OCI-M2 (cell line): ENCODE measurements at regions not wholly inside any gene's neighbourhood (a gene's known extent, or its start where the extent isn't known, plus 50 kb on each side); places are given as distances from the start of the nearest gene placed in this dataset.
"Not testable (repeated sequence)": the region's sequence is repeated elsewhere in the genome, so short reads cannot be mapped to it uniquely, and the experiment has no call there.

Experiments used
- DNase-seq: peaks from one replicate; lab custom pipeline; 2025; ENCODE audit not compliant: unreplicated experiment; lab: John Stamatoyannopoulos, UW

DNA sequence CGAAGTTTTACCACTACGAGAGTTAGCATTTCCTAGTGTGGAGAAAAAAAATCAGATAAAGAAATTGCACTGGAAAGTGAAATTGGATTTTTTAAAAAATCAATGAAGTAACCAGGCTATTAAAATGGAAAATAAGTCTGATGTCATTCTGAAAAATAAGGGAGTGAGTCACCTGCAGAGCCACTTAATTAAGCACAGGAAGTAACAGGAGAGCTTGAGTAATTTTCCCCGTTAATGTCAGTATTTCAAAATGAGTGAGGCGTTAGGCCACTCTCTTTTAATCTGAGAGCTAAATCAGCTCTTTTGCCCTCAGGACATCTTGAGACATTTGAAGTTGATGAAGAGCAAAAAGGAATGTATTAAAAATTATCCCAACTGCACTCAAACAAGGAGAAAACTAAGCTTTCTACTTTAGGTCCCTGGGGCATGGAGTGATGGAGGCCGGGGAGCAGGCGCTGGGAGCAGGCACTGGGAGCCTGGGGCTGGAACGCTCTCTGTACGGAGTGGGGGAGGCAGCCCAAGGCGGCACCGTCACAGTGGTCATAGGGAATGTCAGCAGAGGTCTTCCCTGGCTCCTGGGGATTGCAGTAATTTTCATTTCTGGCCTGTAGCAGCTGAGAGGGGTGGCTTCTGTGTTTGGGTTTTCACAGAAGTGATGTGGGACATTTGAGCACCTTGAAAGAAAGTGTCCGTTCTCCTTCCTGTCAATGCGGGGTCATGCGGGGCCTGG is 194.6 kb downstream of the BCL2L11 start:
- not testable (repeated sequence) for DNase-seq

DNA sequence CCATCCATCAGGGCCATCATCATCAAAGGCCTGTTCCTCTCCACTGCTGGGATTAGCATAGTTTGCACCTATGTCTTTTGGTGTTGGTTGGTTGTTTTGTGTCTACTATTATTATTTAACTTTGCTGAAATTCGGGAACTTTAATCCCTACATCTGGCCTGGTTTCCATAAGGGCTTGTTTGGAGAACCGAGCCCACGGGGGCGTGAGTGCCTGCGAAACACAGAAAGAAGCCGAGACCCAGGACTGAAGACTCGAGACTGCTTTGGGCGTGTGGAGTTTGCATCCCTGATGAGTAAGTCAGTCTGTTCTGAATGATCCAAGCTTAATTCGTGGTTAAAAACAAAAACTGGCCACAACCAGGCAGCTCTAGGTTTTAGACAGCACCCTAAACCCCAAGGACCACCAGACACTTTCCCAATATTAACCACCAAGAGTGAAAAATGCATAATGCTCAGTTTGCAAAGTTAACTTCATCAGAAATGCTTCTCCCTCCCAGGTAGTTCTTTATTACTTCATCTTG is 195.6 kb downstream of the BCL2L11 start:
- DNase-seq: not testable (repeated sequence)

DNA sequence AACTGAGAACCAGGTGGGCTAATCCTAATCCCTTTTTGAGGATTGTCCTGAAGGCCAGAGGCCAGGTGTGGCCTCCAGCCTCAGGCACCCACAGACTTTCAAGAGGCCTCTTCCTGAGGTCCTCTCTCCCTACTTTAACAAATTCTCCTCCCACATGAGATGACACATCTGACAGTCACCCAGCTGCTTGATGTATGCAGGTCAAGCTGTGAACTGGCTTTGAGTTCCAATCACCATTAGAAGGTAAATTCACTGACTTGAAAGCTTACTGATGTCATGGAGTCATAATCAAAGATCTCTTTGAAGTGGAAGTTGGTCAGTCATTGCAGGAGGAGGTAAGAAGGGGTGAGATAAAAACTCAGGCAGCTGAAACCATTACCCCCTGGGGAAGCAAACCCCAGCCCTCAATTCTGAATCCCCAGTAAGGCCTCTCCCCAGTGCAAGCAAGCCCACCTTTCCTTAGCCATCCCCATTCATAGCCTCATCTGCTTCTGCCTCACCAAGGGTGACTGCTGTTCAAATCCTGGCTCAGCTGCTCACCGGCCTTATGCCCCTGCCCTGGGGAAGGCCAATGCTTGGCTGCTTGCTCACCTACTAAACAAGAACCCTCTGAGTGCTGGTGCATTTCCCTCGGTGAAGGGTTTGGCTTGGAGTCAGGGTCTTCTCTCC is 196.3 kb downstream of the BCL2L11 start:
- not testable (repeated sequence) for DNase-seq

DNA sequence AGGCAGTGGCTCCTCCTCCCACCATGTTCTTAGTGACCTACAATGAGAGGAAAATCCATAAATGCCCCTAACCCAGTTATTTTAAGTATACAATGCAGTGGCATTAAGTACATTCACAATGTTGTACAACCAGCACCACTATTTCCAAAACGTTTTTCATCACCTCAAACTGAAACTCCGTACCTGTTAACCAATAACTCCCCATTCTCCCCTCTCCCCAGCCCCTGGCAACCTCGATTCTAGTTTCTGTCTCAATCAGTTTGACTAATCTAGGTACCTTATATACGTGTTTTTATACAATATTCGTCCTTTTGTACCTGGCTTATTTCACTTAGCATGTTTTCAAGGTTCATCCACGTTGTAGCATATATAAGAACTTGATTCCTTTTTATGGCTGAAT is 198.8 kb downstream of the BCL2L11 start:
- not testable (repeated sequence) for DNase-seq

DNA sequence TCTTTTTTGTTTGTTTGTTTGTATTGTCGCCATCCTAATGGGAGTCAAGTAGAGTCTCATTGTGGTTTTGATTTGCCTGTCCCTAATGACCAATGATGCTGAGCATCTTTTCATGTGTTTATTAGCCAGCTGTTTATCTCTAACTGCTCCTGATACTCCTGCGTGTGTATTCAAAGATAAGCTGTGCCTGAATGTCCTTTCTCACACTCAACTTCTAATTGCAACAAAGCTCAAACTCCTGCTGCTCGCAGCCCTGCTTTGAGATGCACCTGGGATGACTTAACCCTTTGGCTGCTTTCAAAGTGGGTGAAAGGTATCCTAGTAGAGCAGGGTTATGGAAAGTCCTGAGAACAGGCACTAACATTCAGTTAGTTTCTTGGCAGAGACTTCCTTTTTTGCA is 199.6 kb downstream of the BCL2L11 start:
- DNase-seq: not testable (repeated sequence)

DNA sequence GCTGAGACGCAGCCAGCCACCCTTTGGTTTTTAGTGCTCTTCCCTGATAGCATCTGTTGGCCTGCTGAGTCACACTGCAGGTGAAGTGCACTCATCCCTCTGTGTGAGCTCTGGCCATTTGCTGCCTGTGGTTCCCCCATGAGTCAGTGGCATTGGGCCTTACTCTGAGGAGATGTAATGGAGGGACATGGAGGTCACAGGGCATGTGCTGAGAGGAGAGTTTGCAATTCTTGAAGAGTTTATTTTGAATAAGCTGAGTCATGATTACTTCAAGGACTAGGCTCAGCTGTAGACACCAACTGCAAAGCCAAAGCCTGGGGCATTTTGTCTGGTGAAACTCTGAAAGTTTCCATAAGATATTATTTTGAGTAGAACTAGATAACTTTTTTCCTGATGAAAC is 200.3 kb downstream of the BCL2L11 start:
- not testable (repeated sequence) for DNase-seq

DNA sequence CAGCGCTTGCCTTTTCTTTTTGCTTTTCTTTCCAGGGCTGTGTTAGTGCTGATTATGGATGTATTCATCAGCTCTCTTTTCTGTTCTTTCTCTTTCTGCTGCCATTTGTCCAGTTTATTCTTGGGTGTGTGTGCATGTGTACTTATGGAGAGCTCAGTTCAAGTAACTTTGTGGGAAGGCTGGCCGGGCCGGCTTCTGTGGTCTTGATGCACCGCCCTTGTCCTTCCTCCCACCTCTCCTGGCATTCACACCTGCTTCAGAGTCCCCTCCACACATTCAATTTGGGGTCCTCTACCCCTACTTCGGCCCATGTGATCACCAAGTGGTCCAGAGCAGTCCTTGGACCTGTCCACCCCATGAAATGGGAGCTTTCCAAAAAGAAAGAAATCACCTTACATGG is 202.7 kb downstream of the BCL2L11 start:
- not testable (repeated sequence) for DNase-seq

DNA sequence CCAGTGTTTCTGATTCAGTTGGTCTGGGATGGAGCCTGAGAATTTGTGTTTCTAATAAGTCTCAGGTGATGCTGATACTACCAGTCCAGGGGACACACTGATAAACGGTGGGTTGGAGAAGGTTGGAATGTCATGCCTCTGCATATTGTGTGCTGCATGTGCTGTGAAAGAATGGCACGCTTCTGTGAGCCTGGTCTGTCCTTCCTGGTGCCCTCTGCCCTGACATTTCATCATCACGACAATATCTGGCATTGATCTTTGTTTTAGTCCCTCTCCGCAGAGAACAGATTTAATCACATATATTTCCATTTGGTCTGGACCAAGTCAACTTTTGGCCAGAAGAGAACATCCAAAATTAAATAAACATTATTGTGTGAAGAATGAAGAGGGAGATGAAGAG is 207.0 kb downstream of the BCL2L11 start:
- DNase-seq: not testable (repeated sequence)

DNA sequence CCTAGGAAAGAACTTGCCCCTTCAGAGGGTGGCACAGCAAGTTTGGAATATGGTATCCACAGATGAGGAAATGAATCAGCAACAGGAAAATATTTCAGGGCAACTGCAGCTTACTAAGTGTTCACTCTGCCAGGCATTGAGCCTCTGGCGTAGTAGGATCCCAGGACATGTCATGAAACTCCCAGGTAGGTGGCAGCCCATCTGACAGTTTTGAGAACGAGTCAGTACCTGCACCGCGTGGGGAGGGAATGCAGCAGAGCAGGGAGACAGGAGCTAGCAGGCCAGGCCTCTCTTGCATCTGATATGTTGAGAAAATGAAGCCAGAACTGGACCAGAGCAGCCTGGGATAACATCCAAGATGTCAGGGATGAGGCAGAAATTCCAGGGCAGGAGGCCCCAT is 208.6 kb downstream of the BCL2L11 start:
- DNase-seq: not testable (repeated sequence)

DNA sequence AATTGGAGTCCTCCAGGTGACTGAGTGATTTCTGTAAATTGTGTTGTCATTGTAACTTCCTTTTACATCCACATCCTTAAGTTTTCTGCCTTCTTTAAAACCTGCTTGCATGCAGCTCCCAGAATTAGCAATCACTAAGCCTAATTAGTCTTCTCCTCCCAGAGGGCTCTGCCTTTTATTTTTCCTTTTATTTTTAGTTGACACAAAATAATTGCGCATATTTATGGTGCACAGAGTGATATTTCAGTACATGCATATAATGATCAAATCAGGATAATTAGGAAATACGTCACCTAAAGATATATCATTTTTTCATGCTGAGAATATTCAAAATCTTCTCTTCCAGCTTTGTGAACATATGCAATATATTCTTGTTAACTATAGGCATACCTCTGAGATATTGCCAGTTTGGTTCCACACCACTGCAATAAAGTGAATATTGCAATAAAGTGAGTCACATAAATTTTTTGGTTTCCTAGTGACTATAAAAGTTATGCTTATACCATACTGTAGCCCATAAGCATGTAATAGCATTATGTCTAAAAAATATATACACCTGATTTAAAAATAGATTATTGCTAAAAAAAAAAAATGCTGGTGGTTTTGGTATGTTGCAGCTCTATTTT is 210.5 kb downstream of the BCL2L11 start:
- not testable (repeated sequence) for DNase-seq

DNA sequence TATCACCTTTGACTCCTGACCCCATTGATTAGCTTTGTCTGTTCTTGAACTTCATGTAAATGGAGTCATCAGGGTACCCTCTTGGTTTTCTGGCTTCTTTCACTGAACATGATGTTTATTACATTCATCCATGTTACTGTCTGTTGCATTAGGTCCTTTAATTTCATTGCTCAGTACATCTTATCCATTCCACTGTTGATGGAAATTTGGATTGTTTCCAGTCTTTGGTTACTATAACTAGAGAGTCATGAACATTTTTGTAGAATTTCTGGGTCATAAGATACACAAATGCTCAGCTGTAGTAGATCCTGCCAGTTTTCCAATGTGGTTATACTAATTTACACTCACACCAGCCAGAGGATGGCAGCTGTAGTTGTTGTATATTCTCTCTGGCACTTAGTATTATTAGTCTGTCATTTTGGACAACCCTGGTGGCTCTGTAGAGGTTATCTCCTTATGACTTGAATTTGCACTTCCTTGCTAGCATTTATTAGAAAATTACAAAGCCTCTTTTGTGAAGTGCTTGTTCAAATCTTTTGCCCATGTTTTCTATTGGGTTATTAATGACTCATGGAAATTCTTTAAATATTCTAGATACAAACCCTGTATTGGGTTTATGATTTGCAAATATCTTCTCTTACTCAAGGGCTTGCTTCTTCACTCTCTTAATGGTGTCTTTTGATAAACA is 214.7 kb downstream of the BCL2L11 start:
- DNase-seq: not testable (repeated sequence)

DNA sequence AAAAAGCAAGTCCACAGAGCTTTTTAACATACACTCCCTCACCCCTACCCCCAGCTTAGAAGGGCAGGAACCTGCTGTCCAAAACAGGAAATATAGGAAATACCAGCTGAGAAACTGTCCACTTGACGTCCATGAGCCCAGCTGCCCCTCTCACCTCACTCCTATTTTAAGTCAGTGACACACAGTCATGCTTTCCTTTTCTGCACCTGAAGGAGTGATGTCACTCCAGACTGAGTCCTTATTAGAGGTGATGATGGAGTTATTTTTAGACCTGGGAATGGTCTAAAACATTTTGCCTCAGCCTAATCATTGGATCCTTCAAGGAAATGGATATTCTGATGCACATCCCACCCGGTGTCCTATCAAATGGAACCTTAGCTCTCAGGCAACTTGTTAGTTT is 217.8 kb downstream of the BCL2L11 start:
- not testable (repeated sequence) for DNase-seq

DNA sequence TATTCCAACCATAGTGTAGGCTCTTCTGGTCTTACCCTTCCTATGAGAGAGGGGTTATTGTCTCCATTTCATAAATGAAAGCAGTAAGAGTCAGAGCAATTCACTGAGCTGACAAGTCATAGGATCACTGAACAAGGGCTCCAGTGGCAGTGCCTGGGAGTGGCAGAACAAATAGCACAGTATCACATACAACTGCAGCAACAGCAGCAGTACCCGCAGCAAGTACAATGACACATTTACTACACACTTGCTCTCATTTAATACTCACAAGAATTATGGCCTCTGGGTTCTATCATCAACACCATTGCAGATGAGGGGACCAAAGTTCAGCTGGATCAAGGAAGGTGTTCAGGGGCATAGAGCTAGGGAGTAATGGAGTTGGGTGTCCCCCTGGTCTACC is 218.8 kb downstream of the BCL2L11 start:
- DNase-seq: not testable (repeated sequence)

DNA sequence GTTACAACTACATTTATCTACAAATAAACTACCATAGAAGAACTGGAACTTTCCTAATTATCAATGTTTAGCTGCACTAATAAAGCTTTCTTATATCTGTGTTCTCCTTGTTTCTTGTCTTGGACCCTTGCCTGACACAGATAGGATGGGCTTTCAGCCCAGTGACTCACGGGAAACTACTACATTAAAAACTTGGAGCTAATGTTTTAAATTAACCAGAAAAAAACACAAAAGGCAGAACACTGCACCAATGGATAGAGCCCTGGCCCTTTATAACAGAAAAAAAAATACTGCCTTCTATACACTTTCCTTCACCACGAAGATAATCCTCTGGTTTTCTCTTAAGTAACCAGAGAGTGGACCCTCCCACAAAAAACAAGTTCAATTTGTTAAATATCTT is 223.9 kb downstream of the BCL2L11 start:
- not testable (repeated sequence) for DNase-seq

DNA sequence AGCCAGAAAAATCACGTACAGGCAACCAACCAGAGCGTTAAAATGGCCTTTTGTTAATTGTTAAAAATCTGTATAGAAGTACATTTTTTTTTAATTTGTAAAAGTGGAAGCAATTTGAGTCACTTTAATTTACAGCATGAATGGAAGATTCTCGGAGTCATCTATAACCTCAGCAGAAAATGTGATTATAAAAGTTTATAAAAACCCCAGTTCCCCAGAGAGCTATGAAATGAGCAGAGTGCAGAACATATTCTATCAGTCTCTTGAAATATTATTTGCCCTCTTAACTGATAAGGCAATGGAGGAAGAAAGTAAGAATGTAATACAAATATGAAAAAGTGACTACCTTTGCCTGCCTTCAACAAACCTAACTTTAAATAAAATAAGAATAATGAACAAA is 224.7 kb downstream of the BCL2L11 start:
- DNase-seq: not testable (repeated sequence)

DNA sequence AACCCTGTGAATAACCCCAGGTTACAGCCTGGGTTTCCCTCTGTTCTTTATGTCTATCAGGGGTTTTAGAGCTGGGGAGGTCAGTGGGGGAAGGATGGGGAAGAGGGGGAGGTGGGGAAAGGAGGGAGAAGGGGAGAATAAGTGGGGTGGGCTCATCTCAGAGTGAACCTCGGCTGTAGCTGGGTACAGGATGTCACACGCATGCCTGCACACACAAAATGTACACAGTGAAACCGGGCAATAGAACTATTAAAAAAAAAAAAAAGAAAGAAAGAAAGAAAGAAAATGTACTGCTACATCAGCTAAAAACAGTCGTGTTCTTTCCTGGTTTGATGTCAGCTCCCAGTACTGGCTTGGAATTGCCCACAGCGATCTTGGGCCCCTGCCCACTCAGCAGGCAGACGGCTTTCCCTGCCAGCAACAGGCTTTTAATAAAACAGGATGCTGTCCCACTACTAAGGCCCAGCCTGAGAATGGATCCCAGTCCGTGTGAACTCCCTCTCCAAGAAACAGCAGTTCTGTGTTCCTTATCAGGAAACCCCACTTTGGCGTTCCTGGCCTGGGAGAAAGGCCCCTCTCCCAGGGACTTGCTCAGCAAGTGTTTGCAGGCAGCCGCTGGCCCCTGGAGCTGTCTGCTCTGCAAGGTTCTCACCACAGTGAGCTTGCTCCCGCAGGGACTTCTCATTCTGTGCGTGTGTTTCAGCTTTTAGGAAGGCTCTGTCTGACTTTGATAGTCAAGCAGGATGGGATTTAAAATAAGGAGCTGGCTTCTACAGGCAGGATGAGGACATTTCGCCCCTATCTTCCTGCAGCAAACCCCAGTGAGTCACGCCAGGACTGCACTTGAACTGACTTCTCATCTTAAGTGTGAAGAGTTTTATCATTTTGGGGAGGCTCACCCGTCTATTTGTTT is 225.6 kb downstream of the BCL2L11 start:
- not testable (repeated sequence) for DNase-seq

DNA sequence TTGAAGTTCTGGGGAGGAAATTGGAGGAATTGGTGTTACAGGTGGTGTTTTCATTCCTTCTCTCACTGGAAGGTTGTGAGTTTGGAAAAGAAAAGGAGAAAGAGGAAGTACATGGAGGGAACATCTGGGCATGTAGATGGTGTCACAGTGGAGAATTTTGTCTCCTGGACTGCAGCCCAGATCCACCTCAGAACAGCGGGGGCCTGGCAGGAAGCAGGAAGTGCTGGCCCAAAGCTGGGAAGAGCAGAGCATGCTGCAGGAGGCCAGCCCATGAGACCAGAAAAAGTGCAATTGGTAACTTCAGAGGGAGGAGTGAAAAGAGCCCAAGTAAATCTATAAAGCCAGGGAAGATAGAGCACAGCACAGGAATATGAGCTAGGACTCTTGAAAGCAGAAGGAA is 227.0 kb downstream of the BCL2L11 start:
- DNase-seq: not testable (repeated sequence)

DNA sequence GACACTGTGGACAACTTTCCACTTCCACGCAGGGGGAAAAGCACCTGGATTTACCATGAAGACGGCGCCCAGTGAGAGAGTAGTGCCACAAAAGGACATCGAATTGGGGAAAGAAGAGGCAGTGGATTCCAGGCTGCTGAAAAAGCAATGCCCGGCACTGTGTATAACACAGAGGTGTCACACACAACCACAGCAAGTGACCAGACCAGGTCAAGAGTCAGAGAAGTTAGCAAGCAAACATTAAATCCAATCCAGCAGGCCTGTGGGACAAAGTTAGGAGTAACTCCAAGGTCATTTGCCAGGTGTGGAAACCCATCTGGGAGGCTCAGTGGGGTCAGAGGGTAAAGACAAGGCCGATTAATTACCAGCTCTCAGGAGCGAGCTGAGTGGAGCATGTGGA is 227.6 kb downstream of the BCL2L11 start:
- DNase-seq: not testable (repeated sequence)

DNA sequence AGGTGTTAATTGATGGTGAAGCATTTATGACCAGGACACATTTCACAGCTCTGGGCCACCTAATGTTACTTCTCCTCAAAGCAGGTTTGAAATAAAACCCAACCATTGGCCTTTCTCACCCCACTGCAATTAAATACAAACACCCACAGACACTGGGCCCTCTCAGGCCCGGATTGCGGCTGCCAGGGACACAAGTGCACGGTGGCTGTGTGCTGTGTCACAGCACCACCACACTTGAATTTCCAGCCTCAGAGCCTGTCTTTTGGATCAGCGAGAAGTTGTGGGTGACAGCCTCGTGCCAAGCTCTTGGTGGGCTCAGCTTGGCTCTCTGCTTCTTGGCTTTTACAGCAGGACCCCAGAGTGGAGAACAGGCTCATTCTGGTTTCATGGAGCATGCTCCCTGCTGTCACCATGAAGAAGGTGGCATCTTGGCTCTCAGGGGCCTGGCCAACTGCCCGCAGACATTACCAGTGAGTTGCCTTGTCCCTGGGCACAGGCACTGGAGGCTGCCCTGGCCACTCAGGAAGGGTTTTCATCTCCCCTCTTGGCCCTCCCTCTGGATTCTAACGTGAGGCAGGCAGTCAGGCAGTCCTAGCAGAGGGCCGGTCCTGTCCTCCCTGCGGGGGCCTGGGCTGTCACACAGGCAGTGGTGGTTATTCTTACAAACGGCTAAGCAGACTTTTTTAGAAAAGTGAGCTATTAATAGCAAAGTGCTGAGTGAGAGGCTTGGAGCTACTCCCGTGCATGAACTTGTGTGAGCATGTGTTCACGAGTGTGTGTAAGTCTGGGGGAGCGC is 234.5 kb downstream of the BCL2L11 start:
- not testable (repeated sequence) for DNase-seq
